B cell (primary cell): ENCODE measurements at regions not wholly inside any gene's neighbourhood (a gene's known extent, or its start where the extent isn't known, plus 50 kb on each side); places are given as distances from the start of the nearest gene placed in this dataset.

ENCODE experiments used
- ATAC-seq: fragments of 200-7000 bp; cut with Tn5 transposase; one replicate; pipeline ENCODE4 v1.10.0; 2021; ENCODE audit warnings: low read depth, mild to moderate bottlenecking, moderate number of reproducible peaks, moderate library complexity
- CTCF ChIA-PET: fragments of 350-600 bp; sonication (Branson Sonifier 250); formaldehyde crosslinking; loops from one replicate; lab custom pipeline; 2021; ENCODE audit warnings: antibody characterized with exemption, inconsistent platforms; lab: Charles Lee
- POLR2A ChIA-PET: fragments of 350-600 bp; sonication (Branson Sonifier 250); formaldehyde crosslinking; loops from one replicate; lab custom pipeline; 2021; ENCODE audit warnings: antibody characterized with exemption; lab: Charles Lee
- DNase-seq: peaks from one replicate; pipeline ENCODE4 v3.0.0; 2013
- H2AFZ ChIP-seq: 2 replicates; pipeline ENCODE4 v1.6.1; 2012; ENCODE audit warnings: mild to moderate bottlenecking, low read depth, low read length; ENCODE audit not compliant: insufficient read depth, poor library complexity, severe bottlenecking
- H3K27ac ChIP-seq, 2 donors: 1 replicate in 1 of 2; 2 replicates in 1 of 2; pipeline ENCODE4 v1.5.1; 2012 to 2013; ENCODE audit warnings: low read length in 2 of 2, mild to moderate bottlenecking in 2 of 2, moderate library complexity in 1 of 2
- H3K27me3 ChIP-seq, 4 experiments: fragments of 200-600 bp in 1 of 4; sonication (generic) in 1 of 4; replicated peaks in 1 of 4; 1 replicate in 2 of 4; 2 replicates in 2 of 4; pipeline versions ENCODE4 v1.6.1 to v1.7.0; 2013 to 2016; ENCODE audit warnings: low read length in 3 of 4, mild to moderate bottlenecking in 2 of 4, mixed read lengths in 1 of 4, moderate library complexity in 1 of 4; ENCODE audit not compliant: insufficient read depth in 4 of 4, control insufficient read depth in 3 of 4; ENCODE audit errors: control extremely low read depth in 1 of 4
- H3K36me3 ChIP-seq, 2 experiments: replicated peaks in 1 of 2; 1 replicate in 1 of 2; 2 replicates in 1 of 2; pipeline versions ENCODE4 v1.6.1 to v1.7.1; 2013; ENCODE audit warnings: low read length in 1 of 2; ENCODE audit not compliant: insufficient read depth in 2 of 2, control insufficient read depth in 1 of 2; ENCODE audit errors: control extremely low read depth in 1 of 2, extremely low read depth in 1 of 2
- H3K4me1 ChIP-seq, 2 donors: fragments of 200-600 bp in 1 of 2; sonication (generic) in 1 of 2; 1 replicate in 1 of 2; 2 replicates in 1 of 2; pipeline versions ENCODE4 v1.5.1 to v1.6.1; 2013 to 2017; ENCODE audit warnings: low read length in 2 of 2; ENCODE audit not compliant: control insufficient read depth in 2 of 2, insufficient read depth in 2 of 2
- H3K4me2 ChIP-seq: replicated peaks from 2 replicates; pipeline ENCODE3; 2012; ENCODE audit warnings: mild to moderate bottlenecking, low read depth, low read length; ENCODE audit not compliant: poor library complexity, severe bottlenecking
- H3K4me3 ChIP-seq, 5 experiments: fragments of 200-600 bp in 1 of 5; sonication (generic) in 1 of 5; 1 replicate in 3 of 5; 2 replicates in 2 of 5; pipeline versions ENCODE4 v1.5.1 to v1.7.0; 2011 to 2016; ENCODE audit warnings: low read length in 4 of 5, mild to moderate bottlenecking in 4 of 5, low read depth in 2 of 5, control low read depth in 1 of 5, moderate library complexity in 1 of 5; ENCODE audit not compliant: insufficient read depth in 1 of 5; ENCODE audit errors: control extremely low read depth in 1 of 5, extremely low read depth in 1 of 5
- H3K79me2 ChIP-seq: fragments of 200-600 bp; sonication (generic); one replicate; pipeline ENCODE4 v1.6.0; 2016; ENCODE audit warnings: low read length; ENCODE audit not compliant: control insufficient read depth, insufficient read depth
- H3K9ac ChIP-seq: fragments of 200-600 bp; sonication (generic); 2 replicates; pipeline ENCODE4 v1.6.1; 2017; ENCODE audit warnings: mild to moderate bottlenecking, low read length, moderate library complexity
- H3K9me3 ChIP-seq, 3 donors: one replicate each; pipeline versions ENCODE4 v1.6.1 to v1.7.1; 2013; ENCODE audit warnings: low read length in 2 of 3; ENCODE audit not compliant: control insufficient read depth in 2 of 3, insufficient read depth in 1 of 3; ENCODE audit errors: control extremely low read depth in 1 of 3
- H4K20me1 ChIP-seq: 2 replicates; pipeline ENCODE4 v1.6.0; 2012; ENCODE audit warnings: mild to moderate bottlenecking, low read length; ENCODE audit not compliant: insufficient read depth, control insufficient read depth, poor library complexity, severe bottlenecking
- H3K27ac Mint-ChIP-seq: one replicate; pipeline ENCODE4 v1.8.0; 2021; ENCODE audit warnings: mixed read lengths
- H3K27me3 Mint-ChIP-seq: one replicate; pipeline ENCODE4 v1.8.0; 2021; ENCODE audit warnings: mixed read lengths
- H3K4me1 Mint-ChIP-seq: one replicate; pipeline ENCODE4 v1.8.0; 2021; ENCODE audit warnings: mixed read lengths
- H3K4me3 Mint-ChIP-seq: one replicate; pipeline ENCODE4 v1.8.0; 2021; ENCODE audit warnings: mixed read lengths
- H3K9me3 Mint-ChIP-seq: one replicate; pipeline ENCODE4 v1.8.0; 2022; ENCODE audit warnings: mixed read lengths; ENCODE audit not compliant: insufficient read depth
- CTCF ChIP-seq: fragments of 200-600 bp; IDR thresholded peaks from one replicate; pipeline ENCODE4 v1.8.0; 2022; ENCODE audit warnings: antibody characterized with exemption, mild to moderate bottlenecking
- EZH2 ChIP-seq: IDR thresholded peaks from 2 replicates; pipeline ENCODE4 v1.6.1; 2012; ENCODE audit warnings: borderline replicate concordance, low read depth, mild to moderate bottlenecking, moderate library complexity, low read length; ENCODE audit not compliant: insufficient read depth, poor library complexity, severe bottlenecking
- WGBS: methylation state at CpG from one replicate; pipeline ENCODE4 v1.1.5; 2013; ENCODE audit warnings: missing lambda C conversion rate; ENCODE audit not compliant: insufficient coverage; 5-methylcytosine and 5-hydroxymethylcytosine counted together
- intact Hi-C: fragments of 100-400 bp; cut with micrococcal nuclease; formaldehyde crosslinking; loops from one replicate; pipeline ENCODE4 v1.10.0; 2022

- intact Hi-C loops: loop anchor here (1.0 kb wide), 1 partner anchor 53 kb away; no protein-coding TSS in a partner anchor
- TF ChIP-seq EZH2 (no peak), CTCF (no peak)
- ChIA-PET POLR2A (interaction anchor here (1.0 to 1.5 kb wide), 2 partner anchors 19 to 43 kb away, joined by 3 read pairs; no protein-coding TSS in a partner anchor), CTCF (interaction anchor here (0.6 to 1.8 kb wide), 11 partner anchors 11 to 174 kb away, joined by 3 to 9 read pairs (median 4); partner anchors contain the start of gene SERTAD2)
- H3K79me2 ChIP-seq: peaks cover 3% of the 10 kb centered on the region
- peak overlapping the region in 3 of 5 experiments; percentile 1 to 47 (median 25) for H3K4me3 ChIP-seq
- WGBS: 50% methylated on average over 1 of the region's 11 CpGs
- H2AFZ ChIP-seq: peak overlapping the region; percentile 78
- H4K20me1 ChIP-seq: no peaks in the 10 kb centered on the region
- peak overlapping the region; percentile 85 for H3K4me3 Mint-ChIP-seq
- H3K27ac Mint-ChIP-seq: peak overlapping the region; percentile 95
- no peaks in the 10 kb centered on the region for H3K27me3 ChIP-seq
- H3K9me3 ChIP-seq: no peaks in the 10 kb centered on the region
- H3K27ac ChIP-seq: peak overlapping the region; percentile 68 to 85
- peak; percentile 87 for ATAC-seq
- peaks cover 49% of the 10 kb centered on the region for H3K4me1 Mint-ChIP-seq
- H3K4me1 ChIP-seq: peaks cover 27 to 31% of the 10 kb centered on the region in 2 donors
- peak overlapping the region; percentile 61 for H3K9ac ChIP-seq
- H3K27me3 Mint-ChIP-seq: no peaks in the 10 kb centered on the region
- peak overlapping the region; percentile 69 for H3K4me2 ChIP-seq
- peak; percentile 53 for DNase-seq
- no peaks in the 10 kb centered on the region for H3K9me3 Mint-ChIP-seq
- no peaks in the 10 kb centered on the region for H3K36me3 ChIP-seq
Measured at GRCh38 chr2:64819774-64820688, 166.3 kb upstream of the SERTAD2 start.

DNA sequence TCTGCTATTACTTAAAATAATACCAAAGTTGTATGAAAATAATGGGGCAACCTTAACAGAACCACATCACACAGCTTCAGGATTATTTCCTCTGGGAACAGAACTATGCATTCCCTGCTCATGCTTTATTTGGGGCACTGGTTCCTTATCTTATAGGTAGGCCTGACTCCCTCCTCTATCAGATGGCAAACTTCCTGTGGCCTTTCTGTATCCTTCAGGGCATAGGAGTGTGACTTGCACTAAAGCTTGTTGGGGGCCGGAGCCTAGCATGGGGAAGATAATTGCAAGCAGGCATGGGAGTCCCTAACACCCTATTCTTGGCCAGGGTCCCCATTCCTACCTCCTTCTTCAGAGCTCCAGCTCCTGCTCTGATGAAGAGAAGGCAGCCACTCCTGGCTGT, 167.2 kb upstream of the SERTAD2 start:
- Histone ChIP-seq H3K4me2 (no peak overlapping the region), H3K4me1 (peaks cover 36 to 39% of the 10 kb centered on the region in 2 donors), H2AFZ (no peak overlapping the region), H4K20me1 (no peaks in the 10 kb centered on the region), H3K27ac (peak overlapping the region; percentile 68 to 85), H3K4me3 (no peak overlapping the region), H3K79me2 (peaks cover 3% of the 10 kb centered on the region), H3K9me3 (no peaks in the 10 kb centered on the region), H3K27me3 (no peaks in the 10 kb centered on the region), H3K9ac (no peak overlapping the region), H3K36me3 (no peaks in the 10 kb centered on the region)
- WGBS: no CpG with 5 or more reads among the region's 1 CpG
- DNase-seq (no peak), ATAC-seq (no peak)
- ChIA-PET CTCF (interaction anchor here (0.6 to 1.8 kb wide), 7 partner anchors 10 to 175 kb away, joined by 3 to 7 read pairs (median 5); partner anchors contain the start of gene SERTAD2), POLR2A (interaction anchor here (0.5 to 1.5 kb wide), 3 partner anchors 19 to 202 kb away, joined by 3 to 4 read pairs (median 3); no protein-coding TSS in a partner anchor)
- Mint-ChIP-seq H3K27me3 (no peaks in the 10 kb centered on the region), H3K4me3 (no peak overlapping the region), H3K4me1 (peaks cover 58% of the 10 kb centered on the region), H3K27ac (peak overlapping the region; percentile 87), H3K9me3 (no peaks in the 10 kb centered on the region)
- TF ChIP-seq CTCF: no peak
- TF ChIP-seq EZH2: no peak
- intact Hi-C loops: loop anchor here (1.0 kb wide), 1 partner anchor 54 kb away; no protein-coding TSS in a partner anchor
